GM21367 (cell line): ENCODE measurements at regions not wholly inside any gene's neighbourhood (a gene's known extent, or its start where the extent isn't known, plus 50 kb on each side); places are given as distances from the start of the nearest gene placed in this dataset.
"Not testable (repeated sequence)": the region's sequence is repeated elsewhere in the genome, so short reads cannot be mapped to it uniquely, and the experiment has no call there.

ENCODE experiments used
- ATAC-seq: cut with Tn5 transposase; IDR thresholded peaks from one replicate; pipeline ENCODE4 v1.9.1; 2021; ENCODE audit not compliant: unreplicated experiment

DNA sequence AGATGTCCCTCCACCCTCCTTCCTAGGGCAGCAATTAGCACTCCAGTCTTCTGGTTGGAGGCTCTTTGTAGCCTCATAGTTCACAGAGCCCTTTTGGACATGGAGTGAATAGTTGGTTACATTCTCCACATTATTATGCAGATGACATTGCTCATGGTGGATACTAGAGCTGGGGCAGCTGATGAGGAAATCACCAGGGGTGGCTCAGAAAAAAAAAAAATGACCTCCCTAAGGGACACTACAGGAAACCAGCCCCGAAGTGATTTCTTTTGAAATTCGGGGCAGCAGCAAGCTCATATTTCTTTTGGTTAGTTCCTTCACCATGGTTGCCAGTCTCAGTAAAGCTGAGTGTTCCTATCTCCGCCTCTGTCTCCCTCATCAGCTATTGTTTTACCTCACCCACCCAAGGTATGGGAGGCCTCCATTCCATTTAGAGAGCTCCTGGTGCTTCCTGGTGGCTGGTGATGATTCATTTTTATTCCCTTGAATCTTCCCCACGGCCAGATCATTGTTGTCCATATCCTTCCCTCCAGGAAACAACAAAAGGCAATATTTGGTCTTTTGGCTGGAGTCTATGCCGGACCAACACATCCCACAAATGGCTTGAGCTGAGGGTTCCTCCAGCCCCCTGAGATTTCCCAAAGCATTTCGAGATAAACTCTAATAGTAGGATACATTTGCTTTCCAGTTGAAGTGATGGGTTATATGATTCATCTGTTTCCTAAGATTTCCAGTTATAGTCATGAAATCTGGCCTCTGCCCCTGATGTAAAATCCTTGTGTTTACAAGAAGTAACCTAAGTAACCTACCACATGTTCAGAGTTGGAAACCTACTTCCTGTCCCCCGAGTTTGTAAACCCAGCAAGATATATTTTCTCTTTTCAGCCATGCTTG lies 56.2 kb upstream of the NID2 start:
- ATAC-seq, result no peak

GRCh38 chr14:52122163-52122562 lies 53.3 kb upstream of the NID2 start:
- ATAC-seq, result not testable (repeated sequence)

- ATAC-seq, result no peak
Observed at GRCh38 chr14:52121441-52121840, 52.6 kb upstream of the NID2 start.

DNA sequence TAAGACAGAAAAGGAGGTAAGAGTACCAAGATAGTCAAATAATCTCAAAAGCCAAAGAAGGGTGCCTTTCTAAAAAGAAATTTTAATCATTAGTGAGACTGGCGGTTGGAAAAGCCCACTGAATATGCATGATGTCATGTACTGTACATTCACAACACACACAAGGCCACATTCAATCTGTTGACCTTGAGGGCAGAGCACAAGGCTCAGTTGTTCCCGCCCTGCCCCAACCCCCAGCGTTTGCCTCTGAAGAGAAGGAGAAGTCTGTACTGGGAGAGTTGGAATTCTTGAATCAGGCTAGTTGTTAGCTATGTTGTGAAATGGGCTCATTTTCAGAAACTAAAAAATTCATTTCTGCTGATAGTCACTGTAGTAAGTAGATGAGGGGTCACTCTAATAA lies 50.2 kb upstream of the NID2 start:
- no peak for ATAC-seq
